SU-DHL-6 (cell line): ENCODE measurements at regions not wholly inside any gene's neighbourhood (a gene's known extent, or its start where the extent isn't known, plus 50 kb on each side); places are given as distances from the start of the nearest gene placed in this dataset.

Source experiments
- CTCF ChIP-seq: fragments of 200-600 bp; sonication (generic); IDR thresholded peaks from one replicate; pipeline ENCODE4 v1.5.1; 2017; ENCODE audit warnings: antibody characterized with exemption, mild to moderate bottlenecking, low read length, moderate library complexity; ENCODE audit not compliant: insufficient read depth, poor library complexity, severe bottlenecking
- EZH2phosphoT487 ChIP-seq: fragments of 200-600 bp; sonication (generic), shearing (Covaris generic); conservative IDR thresholded peaks from 2 replicates; pipeline ENCODE4 v1.6.1; 2018; ENCODE audit warnings: mild to moderate bottlenecking, antibody characterized with exemption, low read length, moderate library complexity, mixed read lengths

GRCh38 chr2:121101093-121101715 lies 183.8 kb downstream of the TFCP2L1 start:
- TF ChIP-seq CTCF, result no peak
- no peak for TF ChIP-seq EZH2phosphoT487
